ENCODE measurements at regions not wholly inside any gene's neighbourhood (a gene's known extent, or its start where the extent isn't known, plus 50 kb on each side); places are given as distances from the start of the nearest gene placed in this dataset.
A peak's percentile ranks its signal among the peaks of the same experiment; 100 is the strongest.

- Histone ChIP-seq H3K14ac (ENCODE audit: insufficient read depth, low read length) (no peak overlapping the region), H2BK20ac (ENCODE audit: low read depth, low read length, poor library complexity, severe bottlenecking) (no peak overlapping the region), H3K18ac (ENCODE audit: insufficient read length, low read depth, low read length) (no peak overlapping the region), H3K23me2 (ENCODE audit: insufficient read length, low read depth, low read length, poor library complexity, severe bottlenecking) (no peaks in the 10 kb centered on the region), H2AK5ac (ENCODE audit: insufficient read length, low read length) (no peak overlapping the region), H3K9ac (ENCODE audit: extremely low read depth, insufficient read length, low read length) (no peak overlapping the region), H3K79me1 (ENCODE audit: insufficient read depth, low read depth, low read length, poor library complexity, severe bottlenecking) (no peaks in the 10 kb centered on the region), H4K20me1 (ENCODE audit: control insufficient read depth, insufficient read depth, insufficient read length) (no peaks in the 10 kb centered on the region), H3K27me3 (ENCODE audit: insufficient read depth, low read length) (no peaks in the 10 kb centered on the region), H3T11ph (ENCODE audit: low read length) (no peak overlapping the region), H4K8ac (replicated peaks; ENCODE audit: insufficient read length, low read depth, low read length) (no peak overlapping the region), H4K91ac (ENCODE audit: insufficient read length, low read depth, low read length) (no peak overlapping the region), H3K56ac (ENCODE audit: insufficient read length, low read depth, low read length) (no peak overlapping the region), H3K27ac (ENCODE audit: insufficient read length, low read depth, low read length) (no peak overlapping the region), H2BK120ac (ENCODE audit: low read depth, low read length, poor library complexity, severe bottlenecking) (no peak overlapping the region), H3K4me1 (ENCODE audit: insufficient read depth, low read length) (no peaks in the 10 kb centered on the region), H2AFZ (ENCODE audit: low read length) (no peak overlapping the region), H3K79me2 (ENCODE audit: insufficient read depth, low read length) (no peaks in the 10 kb centered on the region), H2BK15ac (ENCODE audit: low read depth, low read length) (no peak overlapping the region), H2BK12ac (ENCODE audit: insufficient read length, low read depth, low read length) (no peak overlapping the region), H4K5ac (ENCODE audit: insufficient read length, low read depth, low read length) (no peak overlapping the region), H3K9me3 (ENCODE audit: control insufficient read depth, low read depth, low read length) (no peaks in the 10 kb centered on the region), H3K23ac (ENCODE audit: insufficient read length, low read depth, low read length) (no peak overlapping the region), H3K4me2 (ENCODE audit: insufficient read depth, insufficient read length, low read length) (no peak overlapping the region), H3K4ac (ENCODE audit: low read depth, low read length) (no peak overlapping the region), H2BK5ac (ENCODE audit: insufficient read length, low read length) (no peak overlapping the region)
- peaks cover 0 to 3% of the 10 kb centered on the region in 2 experiments; a peak in 1 of 5 replicates for H3K9me3 Mint-ChIP-seq
- no peak for TF ChIP-seq CTCF (conservative IDR thresholded peaks at IDR 0.05)
- H3K4me3 Mint-ChIP-seq, result no peak overlapping the region
- no peaks in the 10 kb centered on the region for H3K27me3 Mint-ChIP-seq (ENCODE audit: low read depth)
- H3K36me3 Mint-ChIP-seq (ENCODE audit: insufficient read depth in 1 of 3, low read depth in 3 of 3), result peaks cover 2 to 7% (median 4%) of the 10 kb centered on the region in 3 experiments; a peak in 1 of 7 replicates
- H3K4me1 Mint-ChIP-seq, result peaks cover 9 to 16% of the 10 kb centered on the region in 2 experiments
- H3K27ac Mint-ChIP-seq, result peak overlapping the region in 1 of 3 experiments; percentile 77; a peak in 2 of 7 replicates
- no peak for DNase-seq
Observed at GRCh38 chr4:63371001-63371400, 1038.2 kb downstream of the TECRL start.

All from H9 (cell line).